GM18951 (cell line): ENCODE measurements at regions not wholly inside any gene's neighbourhood (a gene's known extent, or its start where the extent isn't known, plus 50 kb on each side); places are given as distances from the start of the nearest gene placed in this dataset.

Experiments used
- POLR2A ChIP-seq: IDR thresholded peaks from 4 replicates; pipeline ENCODE4 v1.6.1; 2011; ENCODE audit warnings: mild to moderate bottlenecking; ENCODE audit not compliant: insufficient read length, insufficient read depth; ENCODE audit errors: extremely low read depth
- in situ Hi-C: fragments of 300-500 bp; cut with MboI; formaldehyde crosslinking; loops from one replicate; pipeline ENCODE4 v1.12.0; 2022; ENCODE audit warnings: low sequenced_read_pairs, mixed read lengths, inconsistent platforms; ENCODE audit not compliant: unreplicated experiment

GRCh38 chr5:33287242-33287641 is 153.5 kb upstream of the TARS1 start:
- no peak for TF ChIP-seq POLR2A
- in situ Hi-C loops, result no loop called here

GRCh38 chr5:33291216-33292000 is 149.4 kb upstream of the TARS1 start:
- no peak for TF ChIP-seq POLR2A
- in situ Hi-C loops, result no loop called here

- TF ChIP-seq POLR2A, result no peak
- in situ Hi-C loops, result no loop called here
Observed at GRCh38 chr5:33297760-33298216, 143.0 kb upstream of the TARS1 start.

- no peak for TF ChIP-seq POLR2A
- in situ Hi-C loops, result no loop called here
Observed at GRCh38 chr5:33299621-33300208, 141.1 kb upstream of the TARS1 start.

GRCh38 chr5:33300209-33300742 is 140.5 kb upstream of the TARS1 start:
- TF ChIP-seq POLR2A, result no peak
- in situ Hi-C loops, result no loop called here

GRCh38 chr5:33303579-33304095 is 137.1 kb upstream of the TARS1 start:
- in situ Hi-C loops, result no loop called here
- TF ChIP-seq POLR2A, result no peak

GRCh38 chr5:33304601-33305000 is 136.2 kb upstream of the TARS1 start:
- no peak for TF ChIP-seq POLR2A
- in situ Hi-C loops, result no loop called here

GRCh38 chr5:33305572-33305971 is 135.2 kb upstream of the TARS1 start:
- no peak for TF ChIP-seq POLR2A
- in situ Hi-C loops, result no loop called here

- in situ Hi-C loops, result no loop called here
- TF ChIP-seq POLR2A, result no peak
Observed at GRCh38 chr5:33306758-33307157, 134.0 kb upstream of the TARS1 start.

- in situ Hi-C loops, result no loop called here
- TF ChIP-seq POLR2A, result no peak
Observed at GRCh38 chr5:33308586-33308985, 132.2 kb upstream of the TARS1 start.

- TF ChIP-seq POLR2A, result no peak
- in situ Hi-C loops, result no loop called here
Observed at GRCh38 chr5:33309068-33309467, 131.7 kb upstream of the TARS1 start.

- TF ChIP-seq POLR2A, result no peak
- in situ Hi-C loops, result no loop called here
Observed at GRCh38 chr5:33309536-33310345, 131.0 kb upstream of the TARS1 start.

- no peak for TF ChIP-seq POLR2A
- in situ Hi-C loops, result no loop called here
Observed at GRCh38 chr5:33310451-33310850, 130.3 kb upstream of the TARS1 start.
